Mesodermal cell (in vitro differentiated cells): ENCODE measurements at regions not wholly inside any gene's neighbourhood (a gene's known extent, or its start where the extent isn't known, plus 50 kb on each side); places are given as distances from the start of the nearest gene placed in this dataset.
"Not testable (repeated sequence)": the region's sequence is repeated elsewhere in the genome, so short reads cannot be mapped to it uniquely, and the experiment has no call there.

Experiments used
- H3K27ac ChIP-seq: 2 replicates; pipeline ENCODE4 v1.7.0; 2013; ENCODE audit warnings: mild to moderate bottlenecking, low read depth, low read length, moderate library complexity; ENCODE audit not compliant: severe bottlenecking
- H3K36me3 ChIP-seq: 2 replicates; pipeline ENCODE4 v1.7.1; 2013; ENCODE audit warnings: mild to moderate bottlenecking, low read length, moderate library complexity; ENCODE audit not compliant: control insufficient read depth, insufficient read depth
- H3K4me1 ChIP-seq: one replicate; pipeline ENCODE4 v1.7.1; 2013; ENCODE audit warnings: mild to moderate bottlenecking, low read length; ENCODE audit not compliant: insufficient read depth, control insufficient read depth, poor library complexity, severe bottlenecking
- H3K4me3 ChIP-seq: 2 replicates; pipeline ENCODE4 v1.7.0; 2013; ENCODE audit warnings: low read length, control low read depth, mild to moderate bottlenecking; ENCODE audit not compliant: insufficient read depth, poor library complexity, severe bottlenecking; ENCODE audit errors: extremely low read depth
- H3K9me3 ChIP-seq: 2 replicates; pipeline ENCODE4 v1.7.1; 2013; ENCODE audit warnings: mild to moderate bottlenecking, low read length, moderate library complexity; ENCODE audit not compliant: control insufficient read depth
- WGBS, 2 experiments: methylation state at CpG; one replicate each; pipeline ENCODE4 v1.1.5; 2013; ENCODE audit warnings: missing lambda C conversion rate in 2 of 2; ENCODE audit not compliant: insufficient coverage in 2 of 2; 5-methylcytosine and 5-hydroxymethylcytosine counted together

- Histone ChIP-seq H3K4me1 (no peaks in the 10 kb centered on the region), H3K9me3 (peaks cover 41% of the 10 kb centered on the region), H3K4me3 (no peak overlapping the region), H3K36me3 (no peaks in the 10 kb centered on the region), H3K27ac (no peak overlapping the region)
- WGBS, 2 experiments, result 86 to 88% methylated on average over 2 to 3 of the region's 3 CpGs
Observed at GRCh38 chr4:116016201-116016600, 902.8 kb upstream of the NDST4 start.

- H3K36me3 ChIP-seq, result no peaks in the 10 kb centered on the region
- H3K4me3 ChIP-seq, result no peak overlapping the region
- no peaks in the 10 kb centered on the region for H3K4me1 ChIP-seq
- WGBS, 2 experiments, result 85 to 86% methylated on average over 4 to 5 of the region's 5 CpGs
- H3K27ac ChIP-seq, result no peak overlapping the region
- H3K9me3 ChIP-seq, result peaks cover 41% of the 10 kb centered on the region
Observed at GRCh38 chr4:116015549-116015948, 902.1 kb upstream of the NDST4 start.

- Histone ChIP-seq H3K9me3 (peaks cover 37% of the 10 kb centered on the region), H3K27ac (no peak overlapping the region), H3K4me3 (no peak overlapping the region), H3K4me1 (no peaks in the 10 kb centered on the region), H3K36me3 (no peaks in the 10 kb centered on the region)
- WGBS, 2 experiments, result 67 to 100% methylated on average over 1 of the region's 1 CpG
Observed at GRCh38 chr4:116015062-116015461, 901.6 kb upstream of the NDST4 start.

GRCh38 chr4:116010923-116011322 is 897.5 kb upstream of the NDST4 start:
- no peak overlapping the region for H3K27ac ChIP-seq

GRCh38 chr4:116005806-116006088 is 892.3 kb upstream of the NDST4 start:
- Histone ChIP-seq H3K4me3 (no peak overlapping the region), H3K9me3 (no peaks in the 10 kb centered on the region), H3K27ac (no peak overlapping the region), H3K36me3 (no peaks in the 10 kb centered on the region), H3K4me1 (no peaks in the 10 kb centered on the region)
- WGBS, 2 experiments, result 80 to 100% methylated on average over 1 of the region's 1 CpG

More at GRCh38 chr4:116010923-116011322, 897.5 kb upstream of the NDST4 start:
- 100% methylated on average over 2 to 3 of the region's 4 CpGs for WGBS, 2 experiments
- Histone ChIP-seq H3K4me3 (no peak overlapping the region), H3K36me3 (no peaks in the 10 kb centered on the region), H3K9me3 (peaks cover 13% of the 10 kb centered on the region), H3K4me1 (no peaks in the 10 kb centered on the region)

- no peak overlapping the region for H3K4me3 ChIP-seq
- no peaks in the 10 kb centered on the region for H3K4me1 ChIP-seq
- H3K36me3 ChIP-seq, result no peaks in the 10 kb centered on the region
- 100% methylated on average over 1 of the region's 3 CpGs for WGBS, 2 experiments
- no peaks in the 10 kb centered on the region for H3K9me3 ChIP-seq
- no peak overlapping the region for H3K27ac ChIP-seq
Observed at GRCh38 chr4:116005037-116005805, 891.8 kb upstream of the NDST4 start.

GRCh38 chr4:116001291-116001690 is 887.9 kb upstream of the NDST4 start:
- Histone ChIP-seq H3K4me1 (no peaks in the 10 kb centered on the region), H3K9me3 (no peaks in the 10 kb centered on the region), H3K27ac (no peak overlapping the region), H3K36me3 (no peaks in the 10 kb centered on the region), H3K4me3 (no peak overlapping the region)
- WGBS, 2 experiments, result no CpG with 5 or more reads among the region's 4 CpGs

- H3K27ac ChIP-seq, result no peak overlapping the region
- WGBS, 2 experiments, result 71 to 72% methylated on average over 4 of the region's 6 CpGs
- no peaks in the 10 kb centered on the region for H3K4me1 ChIP-seq
- no peaks in the 10 kb centered on the region for H3K9me3 ChIP-seq
- H3K4me3 ChIP-seq, result no peak overlapping the region
- no peaks in the 10 kb centered on the region for H3K36me3 ChIP-seq
Observed at GRCh38 chr4:115986573-115986972, 873.2 kb upstream of the NDST4 start.

- not testable (repeated sequence) for H3K27ac ChIP-seq, H3K36me3 ChIP-seq, H3K4me1 ChIP-seq, H3K4me3 ChIP-seq, H3K9me3 ChIP-seq
- 20 to 23% methylated on average over 5 of the region's 8 CpGs for WGBS, 2 experiments
Observed at GRCh38 chr4:115975421-115976001, 862.1 kb upstream of the NDST4 start.

- no peaks in the 10 kb centered on the region for H3K36me3 ChIP-seq
- WGBS, 2 experiments, result no CpG with 5 or more reads among the region's 1 CpG
- H3K4me1 ChIP-seq, result no peaks in the 10 kb centered on the region
- H3K27ac ChIP-seq, result no peak overlapping the region
- H3K9me3 ChIP-seq, result no peaks in the 10 kb centered on the region
- no peak overlapping the region for H3K4me3 ChIP-seq
Observed at GRCh38 chr4:115973768-115974167, 860.3 kb upstream of the NDST4 start.

GRCh38 chr4:115972967-115973366 is 859.5 kb upstream of the NDST4 start:
- H3K4me3 ChIP-seq, result no peak overlapping the region
- no peaks in the 10 kb centered on the region for H3K36me3 ChIP-seq
- no CpG with 5 or more reads among the region's 2 CpGs for WGBS, 2 experiments
- no peaks in the 10 kb centered on the region for H3K4me1 ChIP-seq
- no peaks in the 10 kb centered on the region for H3K9me3 ChIP-seq
- H3K27ac ChIP-seq, result no peak overlapping the region
